ENCODE measurements at regions not wholly inside any gene's neighbourhood (a gene's known extent, or its start where the extent isn't known, plus 50 kb on each side); places are given as distances from the start of the nearest gene placed in this dataset.

DNA sequence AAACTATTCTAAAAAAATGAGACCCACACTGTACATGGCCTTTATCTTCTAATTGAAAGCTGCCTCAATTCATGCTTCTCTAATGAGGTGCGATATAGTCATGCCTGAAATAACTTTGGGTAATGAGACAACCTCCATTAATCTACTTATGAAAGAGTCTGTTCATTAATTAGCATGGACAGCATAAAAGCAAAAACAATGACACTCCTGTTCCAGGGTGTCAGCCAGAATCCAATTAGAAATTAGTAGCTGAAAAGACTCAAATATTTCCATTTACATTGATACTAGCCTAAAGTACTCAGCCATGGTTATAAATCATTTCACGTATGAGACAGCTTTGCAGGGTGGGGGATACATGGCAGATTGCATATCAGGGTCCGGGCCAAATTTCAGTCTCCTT is 288.7 kb downstream of the AKAIN1 start:
- TF ChIP-seq, protein P1, sequence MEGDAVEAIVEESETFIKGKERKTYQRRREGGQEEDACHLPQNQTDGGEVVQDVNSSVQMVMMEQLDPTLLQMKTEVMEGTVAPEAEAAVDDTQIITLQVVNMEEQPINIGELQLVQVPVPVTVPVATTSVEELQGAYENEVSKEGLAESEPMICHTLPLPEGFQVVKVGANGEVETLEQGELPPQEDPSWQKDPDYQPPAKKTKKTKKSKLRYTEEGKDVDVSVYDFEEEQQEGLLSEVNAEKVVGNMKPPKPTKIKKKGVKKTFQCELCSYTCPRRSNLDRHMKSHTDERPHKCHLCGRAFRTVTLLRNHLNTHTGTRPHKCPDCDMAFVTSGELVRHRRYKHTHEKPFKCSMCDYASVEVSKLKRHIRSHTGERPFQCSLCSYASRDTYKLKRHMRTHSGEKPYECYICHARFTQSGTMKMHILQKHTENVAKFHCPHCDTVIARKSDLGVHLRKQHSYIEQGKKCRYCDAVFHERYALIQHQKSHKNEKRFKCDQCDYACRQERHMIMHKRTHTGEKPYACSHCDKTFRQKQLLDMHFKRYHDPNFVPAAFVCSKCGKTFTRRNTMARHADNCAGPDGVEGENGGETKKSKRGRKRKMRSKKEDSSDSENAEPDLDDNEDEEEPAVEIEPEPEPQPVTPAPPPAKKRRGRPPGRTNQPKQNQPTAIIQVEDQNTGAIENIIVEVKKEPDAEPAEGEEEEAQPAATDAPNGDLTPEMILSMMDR (IDR thresholded peaks at IDR 0.05; ENCODE audit: low read depth, low read length) = no peak
- TF ChIP-seq, protein P2, sequence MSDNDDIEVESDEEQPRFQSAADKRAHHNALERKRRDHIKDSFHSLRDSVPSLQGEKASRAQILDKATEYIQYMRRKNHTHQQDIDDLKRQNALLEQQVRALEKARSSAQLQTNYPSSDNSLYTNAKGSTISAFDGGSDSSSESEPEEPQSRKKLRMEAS (IDR thresholded peaks at IDR 0.05; ENCODE audit: low read depth, low read length) = no peak

Data from NB4 (cell line).